CD4-positive, alpha-beta memory T cell (primary cell): ENCODE measurements at regions not wholly inside any gene's neighbourhood (a gene's known extent, or its start where the extent isn't known, plus 50 kb on each side); places are given as distances from the start of the nearest gene placed in this dataset.

ENCODE experiments used
- CTCF ChIA-PET: fragments of 350-600 bp; sonication (Branson Sonifier 250); formaldehyde crosslinking; loops from one replicate; lab custom pipeline; 2021; ENCODE audit warnings: inconsistent platforms; ENCODE audit not compliant: partially characterized antibody; lab: Charles Lee
- POLR2A ChIA-PET: fragments of 350-600 bp; sonication (Branson Sonifier 250); formaldehyde crosslinking; loops from one replicate; lab custom pipeline; 2021; ENCODE audit not compliant: partially characterized antibody; lab: Charles Lee
- DNase-seq, 5 donors: peaks; one replicate each; pipeline versions ENCODE4 v3.0.0 to v3.0.0-alpha.2; 2020 to 2022; ENCODE audit warnings: mixed read lengths in 1 of 5
- H3K27ac ChIP-seq: one replicate; pipeline ENCODE4 v1.7.0; 2013; ENCODE audit warnings: low read depth, low read length
- H3K27me3 ChIP-seq: 2 replicates; pipeline ENCODE4 v1.7.0; 2013; ENCODE audit warnings: mild to moderate bottlenecking, low read length, moderate library complexity; ENCODE audit not compliant: insufficient read depth
- H3K36me3 ChIP-seq: 2 replicates; pipeline ENCODE4 v1.7.0; 2013; ENCODE audit warnings: mild to moderate bottlenecking, low read length, moderate library complexity; ENCODE audit not compliant: insufficient read depth
- H3K4me1 ChIP-seq: 2 replicates; pipeline ENCODE4 v1.7.0; 2013; ENCODE audit warnings: mild to moderate bottlenecking, low read length, moderate library complexity; ENCODE audit not compliant: insufficient read depth
- H3K4me3 ChIP-seq, 2 donors: one replicate each; pipeline ENCODE4 v1.7.0; 2013; ENCODE audit warnings: low read length in 2 of 2, mild to moderate bottlenecking in 1 of 2
- H3K9me3 ChIP-seq, 2 donors: one replicate each; pipeline ENCODE4 v1.7.0; 2013; ENCODE audit warnings: low read length in 2 of 2, control low read depth in 1 of 2; ENCODE audit not compliant: control insufficient read depth in 1 of 2
- H3K27ac Mint-ChIP-seq, 7 donors: one replicate each; pipeline ENCODE4 v1.8.0; 2020 to 2021; ENCODE audit warnings: mixed read lengths in 7 of 7, mild to moderate bottlenecking in 6 of 7, inconsistent platforms in 3 of 7, moderate library complexity in 3 of 7
- H3K27me3 Mint-ChIP-seq, 2 donors: one replicate each; pipeline ENCODE4 v1.8.0; 2020 to 2021; ENCODE audit warnings: mixed read lengths in 2 of 2
- H3K36me3 Mint-ChIP-seq, 2 donors: one replicate each; pipeline ENCODE4 v1.8.0; 2020 to 2021; ENCODE audit warnings: mixed read lengths in 2 of 2, inconsistent platforms in 1 of 2, mild to moderate bottlenecking in 1 of 2
- H3K4me1 Mint-ChIP-seq, 4 donors: one replicate each; pipeline ENCODE4 v1.8.0; 2020 to 2021; ENCODE audit warnings: mixed read lengths in 4 of 4, mild to moderate bottlenecking in 1 of 4
- H3K4me3 Mint-ChIP-seq, 8 donors: one replicate each; pipeline ENCODE4 v1.8.0; 2020 to 2021; ENCODE audit warnings: mixed read lengths in 8 of 8, mild to moderate bottlenecking in 7 of 8, moderate library complexity in 6 of 8, inconsistent platforms in 3 of 8
- H3K9me3 Mint-ChIP-seq, 8 donors: one replicate each; pipeline ENCODE4 v1.8.0; 2020 to 2021; ENCODE audit warnings: mixed read lengths in 8 of 8, mild to moderate bottlenecking in 5 of 8, inconsistent platforms in 3 of 8, moderate library complexity in 1 of 8
- intact Hi-C: fragments of 100-400 bp; cut with micrococcal nuclease; formaldehyde crosslinking; loops from one replicate; pipeline ENCODE4 v1.15.1; 2023

DNA sequence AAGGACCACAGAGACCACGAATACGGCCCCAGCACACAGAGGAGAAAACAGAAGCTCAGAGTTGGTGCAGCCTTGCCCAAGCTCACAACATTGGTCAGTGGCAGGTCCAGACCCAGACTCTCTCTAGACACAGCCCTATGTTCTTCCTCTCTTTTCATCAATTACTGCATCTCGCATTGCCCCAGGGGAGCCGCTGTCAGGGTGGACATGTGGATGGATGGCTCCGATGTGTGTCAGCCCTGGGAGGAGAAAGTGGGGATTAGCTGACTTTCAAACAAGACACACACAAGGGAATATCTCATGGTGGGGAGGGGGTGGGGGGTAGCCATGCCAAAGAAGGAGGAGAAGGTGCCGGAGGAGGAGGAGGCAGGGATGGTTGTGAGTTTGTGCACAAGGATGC lies 556.8 kb downstream of the NPHP4 start:
- ChIA-PET CTCF (no interaction called here), POLR2A (no interaction called here)
- Histone ChIP-seq H3K27me3 (peaks cover 3% of the 10 kb centered on the region), H3K4me3 (no peak overlapping the region), H3K27ac (no peak overlapping the region), H3K4me1 (no peaks in the 10 kb centered on the region), H3K9me3 (no peaks in the 10 kb centered on the region), H3K36me3 (no peaks in the 10 kb centered on the region)
- H3K4me1 Mint-ChIP-seq = peaks cover 0 to 5% (median under 1%) of the 10 kb centered on the region in 4 donors
- intact Hi-C loops = no loop called here
- no peak overlapping the region for H3K4me3 Mint-ChIP-seq
- H3K27me3 Mint-ChIP-seq = peaks cover 15 to 18% of the 10 kb centered on the region in 2 donors
- no peak overlapping the region for H3K27ac Mint-ChIP-seq
- DNase-seq = no peak
- peaks cover 8 to 12% of the 10 kb centered on the region in 2 donors for H3K36me3 Mint-ChIP-seq
- peaks cover 4 to 32% (median 23%) of the 10 kb centered on the region in 8 donors for H3K9me3 Mint-ChIP-seq

DNA sequence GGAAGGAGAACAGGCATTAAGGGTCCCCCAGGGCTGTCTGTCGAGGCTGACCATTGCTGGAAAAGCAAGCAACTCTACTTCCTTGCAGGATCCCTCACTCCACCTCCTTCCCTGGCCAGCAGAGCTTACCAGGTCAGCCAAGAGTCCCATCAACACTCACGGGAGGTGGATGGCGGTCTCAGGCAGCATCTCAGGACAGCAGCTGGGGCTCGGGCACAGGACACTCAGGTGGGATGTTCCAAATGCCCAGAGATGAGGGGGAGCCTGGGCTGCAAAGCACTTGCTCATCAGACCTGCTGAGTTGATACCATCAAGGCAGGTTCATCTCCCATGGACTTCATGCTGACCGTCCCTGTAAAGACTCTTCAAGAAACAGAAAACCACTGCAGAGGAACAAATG lies 559.8 kb downstream of the NPHP4 start:
- no peak overlapping the region for H3K27ac ChIP-seq
- H3K4me1 ChIP-seq = no peaks in the 10 kb centered on the region
- intact Hi-C loops = no loop called here
- no peak overlapping the region for H3K4me3 ChIP-seq
- H3K36me3 ChIP-seq = no peaks in the 10 kb centered on the region
- ChIA-PET POLR2A (no interaction called here), CTCF (no interaction called here)
- DNase-seq = no peak
- H3K9me3 ChIP-seq = no peaks in the 10 kb centered on the region
- H3K9me3 Mint-ChIP-seq = peaks cover 0 to 7% (median 3%) of the 10 kb centered on the region in 8 donors
- peaks cover 0 to 5% (median 3%) of the 10 kb centered on the region in 4 donors for H3K4me1 Mint-ChIP-seq
- H3K27ac Mint-ChIP-seq = no peak overlapping the region
- H3K4me3 Mint-ChIP-seq = no peak overlapping the region
- peaks cover 2 to 3% of the 10 kb centered on the region in 2 donors for H3K36me3 Mint-ChIP-seq
- H3K27me3 ChIP-seq = peaks cover 3% of the 10 kb centered on the region
- H3K27me3 Mint-ChIP-seq = peaks cover 14 to 22% of the 10 kb centered on the region in 2 donors

DNA sequence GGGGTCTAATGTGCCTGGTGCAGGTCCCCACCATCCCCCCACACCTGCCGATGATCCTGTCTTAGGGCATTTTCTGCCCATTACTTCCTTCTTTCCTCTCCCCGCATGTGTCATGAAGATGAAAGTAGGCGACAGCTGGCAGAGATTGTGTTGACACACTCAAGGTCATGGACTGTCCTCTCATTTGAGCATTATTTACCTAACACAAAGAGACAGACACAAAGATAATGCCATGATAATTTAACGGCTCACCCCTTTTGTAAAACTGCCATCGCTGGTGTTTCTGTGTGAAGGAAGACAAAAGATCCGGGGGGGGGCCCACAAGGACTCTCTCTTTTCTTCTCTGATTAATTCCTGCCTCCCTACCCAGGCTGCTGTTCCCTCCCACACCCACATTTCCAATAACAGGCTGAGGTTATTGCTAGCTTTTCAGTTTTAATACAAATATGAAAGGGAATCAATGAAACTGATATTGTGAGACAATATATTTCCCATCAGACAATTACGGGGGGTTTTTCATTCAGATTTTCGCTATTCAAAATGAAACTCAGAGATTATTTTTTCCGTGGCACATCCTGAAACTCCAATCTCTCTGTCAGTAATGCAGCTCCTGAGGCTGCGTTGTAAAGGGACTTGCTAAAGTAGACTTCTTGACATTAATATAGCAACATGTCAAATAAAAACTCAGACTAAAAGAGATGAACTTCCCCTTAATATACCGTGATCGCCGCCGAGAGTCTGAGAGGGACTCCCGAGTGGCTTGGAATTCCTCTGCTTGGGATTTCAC lies 561.1 kb downstream of the NPHP4 start:
- intact Hi-C loops = no loop called here
- no peak for DNase-seq
- peaks cover 14 to 22% of the 10 kb centered on the region in 2 donors for H3K27me3 Mint-ChIP-seq
- no peaks in the 10 kb centered on the region for H3K36me3 Mint-ChIP-seq
- H3K27ac Mint-ChIP-seq = no peak overlapping the region
- no peak overlapping the region for H3K4me3 ChIP-seq
- CTCF ChIA-PET = no interaction called here
- H3K36me3 ChIP-seq = no peaks in the 10 kb centered on the region
- no peaks in the 10 kb centered on the region for H3K9me3 ChIP-seq
- no peaks in the 10 kb centered on the region for H3K4me1 ChIP-seq
- no peak overlapping the region for H3K27ac ChIP-seq
- no peaks in the 10 kb centered on the region for H3K9me3 Mint-ChIP-seq
- peaks cover 0 to 5% (median 3%) of the 10 kb centered on the region in 4 donors for H3K4me1 Mint-ChIP-seq
- POLR2A ChIA-PET = no interaction called here
- H3K4me3 Mint-ChIP-seq = peak overlapping the region in 2 of 8 donors; percentile 22 to 50
- H3K27me3 ChIP-seq = peaks cover 3% of the 10 kb centered on the region

DNA sequence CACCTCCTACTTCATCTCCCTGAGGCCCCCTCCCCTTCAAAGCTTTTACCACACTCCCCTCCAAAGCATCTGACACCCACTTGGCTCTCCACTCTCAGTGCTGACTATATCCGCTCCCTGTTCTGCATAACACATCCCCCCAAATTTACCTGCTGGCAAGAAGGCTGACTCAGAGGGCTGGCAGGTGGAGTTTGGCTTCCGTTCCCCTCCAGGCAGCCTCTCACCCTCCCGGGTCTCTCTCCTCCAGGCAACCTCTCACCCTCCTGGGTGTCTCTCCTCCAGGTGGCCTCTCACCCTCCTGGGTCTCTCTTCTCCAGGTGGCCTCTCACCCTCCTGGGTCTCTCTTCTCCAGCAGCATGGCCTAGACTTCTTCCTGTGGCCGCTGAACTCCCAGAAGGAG lies 562.1 kb downstream of the NPHP4 start:
- CTCF ChIA-PET = no interaction called here
- H3K36me3 Mint-ChIP-seq = no peaks in the 10 kb centered on the region
- peaks cover 14 to 21% of the 10 kb centered on the region in 2 donors for H3K27me3 Mint-ChIP-seq
- H3K36me3 ChIP-seq = no peaks in the 10 kb centered on the region
- no peak overlapping the region for H3K27ac Mint-ChIP-seq
- POLR2A ChIA-PET = no interaction called here
- no peak overlapping the region for H3K4me3 Mint-ChIP-seq
- H3K27ac ChIP-seq = no peak overlapping the region
- H3K4me3 ChIP-seq = no peak overlapping the region
- no peaks in the 10 kb centered on the region for H3K9me3 ChIP-seq
- peaks cover 3% of the 10 kb centered on the region for H3K27me3 ChIP-seq
- H3K4me1 Mint-ChIP-seq = peaks cover 0 to 5% (median 3%) of the 10 kb centered on the region in 4 donors
- no peaks in the 10 kb centered on the region for H3K9me3 Mint-ChIP-seq
- no peaks in the 10 kb centered on the region for H3K4me1 ChIP-seq
- intact Hi-C loops = no loop called here
- no peak for DNase-seq

DNA sequence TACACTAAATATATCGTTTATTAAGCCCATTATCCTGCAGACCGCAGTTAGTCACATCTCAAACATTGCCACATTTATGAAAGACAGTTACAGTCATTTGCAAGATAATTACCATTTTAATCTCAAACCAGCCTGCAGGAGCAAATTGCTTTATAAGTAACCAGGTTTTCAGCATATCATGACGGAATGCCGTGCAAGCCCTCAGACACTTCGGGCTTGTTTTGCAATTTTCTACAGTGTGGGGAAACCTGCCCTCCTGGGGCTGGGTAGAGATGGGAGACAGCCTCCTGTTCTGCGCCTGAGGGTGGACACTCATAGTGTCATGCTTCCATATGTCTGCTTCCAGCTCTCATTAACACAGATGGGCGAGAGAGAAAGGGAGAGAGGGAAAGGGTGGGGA lies 563.9 kb downstream of the NPHP4 start:
- Mint-ChIP-seq H3K27me3 (peaks cover 6 to 15% of the 10 kb centered on the region in 2 donors), H3K27ac (peak overlapping the region in 1 of 7 donors; percentile 43), H3K9me3 (no peaks in the 10 kb centered on the region), H3K4me3 (no peak overlapping the region), H3K36me3 (no peaks in the 10 kb centered on the region), H3K4me1 (peaks cover 3 to 16% (median 7%) of the 10 kb centered on the region in 4 donors)
- ChIA-PET POLR2A (no interaction called here), CTCF (no interaction called here)
- DNase-seq = no peak
- no peak overlapping the region for H3K4me3 ChIP-seq
- no peak overlapping the region for H3K27ac ChIP-seq
- H3K27me3 ChIP-seq = peaks cover 3% of the 10 kb centered on the region
- H3K9me3 ChIP-seq = no peaks in the 10 kb centered on the region
- peaks cover 8% of the 10 kb centered on the region for H3K4me1 ChIP-seq
- no peaks in the 10 kb centered on the region for H3K36me3 ChIP-seq
- intact Hi-C loops = no loop called here

DNA sequence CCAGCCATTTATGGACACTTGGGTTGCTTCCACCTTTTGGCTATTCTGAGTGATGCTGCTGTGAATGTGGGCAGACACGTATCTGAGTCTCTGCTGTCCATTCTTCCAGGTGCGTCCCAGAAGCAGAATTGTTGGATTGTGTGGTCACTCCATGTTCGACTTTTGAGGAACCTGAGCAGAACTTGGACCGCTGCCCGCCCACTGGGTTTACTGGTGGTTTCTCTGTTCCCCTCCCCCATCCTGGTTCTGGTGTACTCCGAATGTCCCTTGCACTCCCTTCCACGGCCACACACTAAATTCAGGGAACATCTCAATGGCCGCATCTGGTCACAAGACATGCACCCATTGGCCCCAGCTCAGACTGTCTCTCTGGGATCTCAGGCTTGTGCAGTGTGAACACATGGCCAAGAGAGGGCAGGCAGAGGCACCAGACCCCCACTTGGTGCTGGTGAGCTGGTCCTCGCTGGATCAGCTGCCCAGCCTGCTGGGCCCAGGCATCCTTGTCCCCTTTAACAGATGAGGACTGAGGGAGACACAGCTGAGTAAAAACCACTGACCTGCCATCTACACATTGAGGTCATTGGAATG lies 565.1 kb downstream of the NPHP4 start:
- POLR2A ChIA-PET = no interaction called here
- H3K27me3 ChIP-seq = no peaks in the 10 kb centered on the region
- H3K9me3 ChIP-seq = no peaks in the 10 kb centered on the region
- no peak for DNase-seq
- no peak overlapping the region for H3K4me3 ChIP-seq
- peaks cover 21% of the 10 kb centered on the region for H3K4me1 ChIP-seq
- H3K36me3 Mint-ChIP-seq = no peaks in the 10 kb centered on the region
- CTCF ChIA-PET = no interaction called here
- H3K27ac ChIP-seq = no peak overlapping the region
- intact Hi-C loops = no loop called here
- H3K9me3 Mint-ChIP-seq = no peaks in the 10 kb centered on the region
- no peak overlapping the region for H3K4me3 Mint-ChIP-seq
- H3K27ac Mint-ChIP-seq = no peak overlapping the region
- H3K4me1 Mint-ChIP-seq = peaks cover 11 to 28% (median 19%) of the 10 kb centered on the region in 4 donors
- H3K27me3 Mint-ChIP-seq = peaks cover 3 to 13% of the 10 kb centered on the region in 2 donors
- no peaks in the 10 kb centered on the region for H3K36me3 ChIP-seq

DNA sequence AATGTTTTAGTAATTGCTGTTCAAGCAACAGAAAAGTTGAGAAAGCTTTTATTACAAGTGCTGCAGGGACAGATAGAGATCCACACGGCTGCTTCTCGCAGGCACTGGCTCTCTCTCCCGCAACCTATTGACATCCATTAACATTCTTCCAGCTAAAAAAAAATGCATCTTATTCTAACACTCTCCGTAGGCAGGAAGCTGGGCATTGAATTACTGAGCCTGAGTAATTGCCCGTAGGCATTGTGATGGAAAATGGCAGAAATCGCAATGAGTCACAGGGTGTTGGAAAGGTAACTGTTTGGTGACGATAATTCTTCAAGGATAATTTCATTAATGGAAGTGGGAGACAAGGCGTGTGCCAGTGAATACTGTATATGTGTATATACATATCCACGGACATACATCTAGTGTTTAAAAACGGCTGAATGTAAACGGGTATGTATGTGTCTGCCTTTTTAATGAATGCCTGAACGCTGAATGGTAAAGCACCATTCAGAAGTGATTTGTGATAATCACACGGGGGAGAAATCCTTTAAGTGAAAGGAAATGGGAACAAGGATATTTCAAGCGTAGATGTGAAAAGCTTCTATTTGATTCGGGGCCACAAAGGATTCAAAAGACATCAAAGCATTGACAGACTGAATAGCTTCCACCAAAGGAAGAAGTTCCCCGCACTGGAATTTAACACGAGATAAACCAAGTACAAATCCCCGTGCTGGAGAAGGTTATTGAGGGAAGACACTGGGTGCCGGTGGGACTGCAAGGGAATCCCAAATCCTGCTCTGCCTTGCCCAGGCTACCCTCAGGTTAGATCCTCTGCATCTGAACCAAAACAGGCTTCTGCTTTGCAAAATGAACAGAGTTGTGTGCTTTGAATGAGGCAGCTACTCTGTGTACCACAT lies 567.2 kb downstream of the NPHP4 start:
- no peaks in the 10 kb centered on the region for H3K9me3 ChIP-seq
- peaks cover 29% of the 10 kb centered on the region for H3K4me1 ChIP-seq
- POLR2A ChIA-PET = interaction anchor here (1.3 kb wide), 1 partner anchor 36 kb away, joined by 3 read pairs; no protein-coding TSS in a partner anchor
- intact Hi-C loops = no loop called here
- no peaks in the 10 kb centered on the region for H3K36me3 ChIP-seq
- H3K27me3 ChIP-seq = no peaks in the 10 kb centered on the region
- H3K27ac ChIP-seq = no peak overlapping the region
- no peak for DNase-seq
- CTCF ChIA-PET = interaction anchor here (1.5 kb wide), 1 partner anchor 139 kb away, joined by 6 read pairs; no protein-coding TSS in a partner anchor
- H3K4me3 ChIP-seq = no peak overlapping the region
- peaks cover 15 to 31% (median 27%) of the 10 kb centered on the region in 4 donors for H3K4me1 Mint-ChIP-seq
- no peak overlapping the region for H3K4me3 Mint-ChIP-seq
- H3K36me3 Mint-ChIP-seq = no peaks in the 10 kb centered on the region
- no peak overlapping the region for H3K27ac Mint-ChIP-seq
- no peaks in the 10 kb centered on the region for H3K9me3 Mint-ChIP-seq
- H3K27me3 Mint-ChIP-seq = peaks cover 2 to 5% of the 10 kb centered on the region in 2 donors
